GM12875 (cell line): ENCODE measurements at regions not wholly inside any gene's neighbourhood (a gene's known extent, or its start where the extent isn't known, plus 50 kb on each side); places are given as distances from the start of the nearest gene placed in this dataset.
"Not testable (repeated sequence)": the region's sequence is repeated elsewhere in the genome, so short reads cannot be mapped to it uniquely, and the experiment has no call there.

Experiments used
- H3K4me3 ChIP-seq: one replicate; pipeline ENCODE4 v1.5.1; 2011; ENCODE audit warnings: low read depth, low read length, control low read depth
- CTCF ChIP-seq: IDR thresholded peaks from 2 replicates; pipeline ENCODE4 v1.5.1; 2011; ENCODE audit warnings: low read depth, mild to moderate bottlenecking, control low read depth, inconsistent platforms, low read length, moderate library complexity, borderline replicate concordance; ENCODE audit not compliant: insufficient read depth

GRCh38 chr6:8172530-8172929 lies 70.2 kb upstream of the EEF1E1 start:
- no peak for TF ChIP-seq CTCF
- no peak overlapping the region for H3K4me3 ChIP-seq

- no peak overlapping the region for H3K4me3 ChIP-seq
- no peak for TF ChIP-seq CTCF
Observed at GRCh38 chr6:8170754-8171153, 68.4 kb upstream of the EEF1E1 start.

GRCh38 chr6:8170245-8170644 lies 67.9 kb upstream of the EEF1E1 start:
- no peak overlapping the region for H3K4me3 ChIP-seq
- no peak for TF ChIP-seq CTCF

- H3K4me3 ChIP-seq, result no peak overlapping the region
- no peak for TF ChIP-seq CTCF
Observed at GRCh38 chr6:8166156-8166555, 63.8 kb upstream of the EEF1E1 start.

- not testable (repeated sequence) for H3K4me3 ChIP-seq
Observed at GRCh38 chr6:8165008-8165407, 62.7 kb upstream of the EEF1E1 start.

- not testable (repeated sequence) for H3K4me3 ChIP-seq
Observed at GRCh38 chr6:8164281-8164680, 61.9 kb upstream of the EEF1E1 start.

GRCh38 chr6:8159966-8160365 lies 57.6 kb upstream of the EEF1E1 start:
- TF ChIP-seq CTCF, result no peak

GRCh38 chr6:8157839-8158238 lies 55.5 kb upstream of the EEF1E1 start:
- TF ChIP-seq CTCF, result no peak
- no peak overlapping the region for H3K4me3 ChIP-seq

More at GRCh38 chr6:8159966-8160365, 57.6 kb upstream of the EEF1E1 start:
- no peak overlapping the region for H3K4me3 ChIP-seq
